ENCODE measurements at regions not wholly inside any gene's neighbourhood (a gene's known extent, or its start where the extent isn't known, plus 50 kb on each side); places are given as distances from the start of the nearest gene placed in this dataset.

GRCh38 chr1:22343456-22344328, 108.0 kb upstream of the ZBTB40 start:
- TF ChIP-seq POLR2A (IDR thresholded peaks at IDR 0.05): no peak
- no peak for TF ChIP-seq CTCF (IDR thresholded peaks at IDR 0.05)
